Stimulated activated CD8-positive, alpha-beta memory T cell treated with anti-CD3 and anti-CD28 coated beads, Interleukin-12 subunit alpha, Interleukin-12 subunit beta, amount 100 ng/mL, for 1 hour (primary cell): ENCODE measurements at regions not wholly inside any gene's neighbourhood (a gene's known extent, or its start where the extent isn't known, plus 50 kb on each side); places are given as distances from the start of the nearest gene placed in this dataset.
"Not testable (repeated sequence)": the region's sequence is repeated elsewhere in the genome, so short reads cannot be mapped to it uniquely, and the experiment has no call there.

Experiments used
- DNase-seq: peaks from one replicate; pipeline ENCODE4 v3.0.0-alpha.2; 2020; ENCODE audit warnings: low read depth

DNA sequence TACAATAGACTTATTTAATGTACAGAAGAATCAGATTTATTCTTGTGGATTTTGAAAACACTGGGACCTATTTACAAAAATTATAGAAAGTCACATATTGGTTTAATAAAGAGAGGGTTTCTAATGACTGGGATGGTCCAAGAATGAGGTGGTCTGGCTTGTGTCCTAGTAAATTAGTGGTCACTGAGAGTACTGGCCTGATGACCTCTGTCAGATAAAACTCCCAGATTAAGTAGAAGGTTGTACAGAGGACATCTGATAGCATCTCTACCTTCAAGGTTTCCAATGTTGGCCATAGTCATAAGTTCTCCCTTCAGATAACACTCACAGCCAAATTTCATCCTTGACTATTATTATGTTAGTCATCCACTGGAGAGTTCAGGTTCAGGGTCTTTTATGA, 692.9 kb downstream of the MTRR start:
- no peak for DNase-seq

DNA sequence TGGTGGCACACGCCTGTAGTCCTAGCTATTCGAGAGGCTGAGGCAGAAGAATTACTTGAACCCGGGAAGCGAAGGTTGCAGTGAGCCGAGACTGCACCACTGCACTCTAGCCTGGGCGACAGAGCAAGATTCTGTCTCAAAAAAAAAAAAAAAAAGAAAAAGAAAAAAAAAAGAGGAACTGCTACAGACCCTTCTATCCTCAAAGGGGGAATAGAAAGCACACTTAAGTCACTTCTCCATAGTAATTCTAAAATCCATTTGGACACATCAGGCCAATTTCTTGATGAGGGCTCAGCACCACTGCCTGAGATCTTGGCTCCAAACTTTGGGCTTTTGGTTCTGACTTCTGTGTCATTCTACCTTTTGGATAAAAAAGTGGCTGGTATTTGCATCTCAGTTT, 694.6 kb downstream of the MTRR start:
- not testable (repeated sequence) for DNase-seq

DNA sequence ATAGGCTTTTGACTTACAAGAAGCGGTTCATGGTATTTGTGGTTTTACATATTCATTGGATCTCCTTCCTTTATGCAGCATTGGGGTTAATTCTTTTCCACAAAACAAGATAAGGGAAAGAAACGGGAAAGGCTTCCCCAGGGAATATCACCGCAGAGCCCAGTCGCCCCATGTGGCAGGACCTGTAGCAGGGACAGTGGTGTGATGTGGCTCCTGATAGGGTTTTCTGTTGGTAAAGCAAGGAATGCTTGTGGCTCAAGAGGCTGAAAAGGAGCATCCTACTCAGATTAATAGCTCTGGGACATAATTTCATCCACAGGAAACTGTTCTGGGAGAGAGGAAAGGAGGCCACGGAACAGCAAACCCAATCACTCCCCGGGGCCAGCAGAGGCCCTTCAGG, 699.9 kb downstream of the MTRR start:
- no peak for DNase-seq

DNA sequence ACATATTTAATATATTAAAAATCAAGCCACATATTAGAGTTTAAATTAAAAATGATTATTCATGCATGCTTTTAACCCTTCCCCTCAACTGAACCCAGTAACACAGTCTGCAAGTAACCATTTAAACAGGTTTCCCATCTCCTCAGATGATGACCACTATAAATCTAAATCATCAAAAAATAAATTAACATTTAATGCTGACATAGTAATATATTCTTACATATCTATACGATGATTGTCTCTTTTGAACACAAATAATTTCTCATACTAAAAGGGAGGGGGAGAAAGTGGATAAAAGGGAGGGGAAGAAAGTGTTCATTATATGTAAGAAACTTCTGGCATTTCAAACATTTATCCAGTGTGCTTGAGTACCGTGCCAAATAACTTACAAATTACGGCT, 701.6 kb downstream of the MTRR start:
- no peak for DNase-seq

DNA sequence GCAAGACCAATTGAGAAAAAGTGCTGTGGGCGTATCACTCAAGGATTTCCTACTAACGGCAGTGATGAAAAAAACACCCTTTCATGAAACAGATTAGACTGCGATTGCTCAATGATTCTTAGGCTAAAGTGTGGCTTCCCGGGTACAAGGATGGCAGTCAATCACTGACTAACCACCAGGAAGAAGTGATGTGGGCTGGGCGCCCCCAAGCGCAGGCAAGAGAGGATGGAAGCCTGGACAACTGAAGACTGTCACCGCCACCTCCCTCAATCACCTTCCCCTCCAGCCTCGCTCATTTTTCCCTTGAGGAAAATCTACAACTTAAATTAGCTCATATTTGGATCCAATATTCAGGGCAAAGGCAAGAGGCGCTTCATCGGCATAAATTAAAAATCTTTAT, 707.2 kb downstream of the MTRR start:
- DNase-seq, result no peak

DNA sequence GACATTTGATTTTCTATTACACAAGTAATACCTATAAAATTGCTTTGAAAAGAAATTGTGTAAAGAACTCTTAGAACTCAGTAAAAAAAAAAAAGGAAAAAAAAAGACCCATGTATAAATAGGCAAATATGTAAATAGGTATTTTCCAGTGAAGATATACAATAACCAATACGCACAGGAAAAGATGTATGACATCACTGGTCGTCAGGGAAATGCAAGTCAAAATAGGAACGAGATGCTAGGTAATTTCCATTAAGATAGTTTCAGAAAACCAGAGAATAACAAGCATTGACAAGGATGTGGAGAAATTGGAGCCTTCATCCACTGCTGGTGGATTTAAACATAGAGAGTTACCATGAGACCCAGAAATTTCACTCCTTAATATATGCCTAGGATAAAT, 708.8 kb downstream of the MTRR start:
- DNase-seq, result no peak

DNA sequence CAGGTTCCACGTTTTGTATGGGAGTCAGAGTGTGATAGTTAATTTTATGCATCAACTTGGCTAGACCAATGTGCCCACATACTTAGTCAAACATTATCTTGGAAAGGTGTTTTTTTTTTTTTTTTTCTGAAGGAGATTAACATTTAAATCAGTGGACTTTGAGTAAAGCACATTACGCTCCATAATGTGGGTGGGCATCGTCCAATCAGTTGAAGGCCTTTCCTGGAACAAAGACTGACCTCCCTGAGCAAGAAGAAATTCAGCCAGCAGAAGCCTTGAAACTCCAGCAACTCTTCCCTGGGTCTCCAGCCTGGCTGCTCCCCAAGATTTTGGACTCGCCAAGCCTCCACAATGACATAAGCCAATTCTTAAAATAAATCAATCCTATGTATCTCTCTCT, 711.4 kb downstream of the MTRR start:
- DNase-seq, result no peak

DNA sequence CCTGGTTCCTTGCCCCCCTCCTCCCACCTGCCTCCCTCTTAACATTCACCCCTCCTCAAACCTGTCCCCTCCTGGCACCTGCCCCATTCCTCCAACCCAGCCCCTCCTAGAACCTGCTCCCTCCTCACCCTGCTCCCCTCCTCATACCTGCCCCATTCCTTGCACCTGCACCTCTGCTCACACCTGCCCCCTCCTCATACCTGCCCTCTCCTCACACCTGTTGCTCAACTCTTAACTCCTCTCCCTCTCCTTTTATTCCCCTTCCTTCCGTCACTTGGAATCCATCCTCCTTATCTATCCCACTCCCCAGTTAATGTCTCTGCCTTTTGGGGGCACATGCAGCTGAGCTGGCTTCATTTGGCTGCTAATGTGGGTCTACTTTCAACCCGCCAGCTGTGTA, 712.1 kb downstream of the MTRR start:
- no peak for DNase-seq

DNA sequence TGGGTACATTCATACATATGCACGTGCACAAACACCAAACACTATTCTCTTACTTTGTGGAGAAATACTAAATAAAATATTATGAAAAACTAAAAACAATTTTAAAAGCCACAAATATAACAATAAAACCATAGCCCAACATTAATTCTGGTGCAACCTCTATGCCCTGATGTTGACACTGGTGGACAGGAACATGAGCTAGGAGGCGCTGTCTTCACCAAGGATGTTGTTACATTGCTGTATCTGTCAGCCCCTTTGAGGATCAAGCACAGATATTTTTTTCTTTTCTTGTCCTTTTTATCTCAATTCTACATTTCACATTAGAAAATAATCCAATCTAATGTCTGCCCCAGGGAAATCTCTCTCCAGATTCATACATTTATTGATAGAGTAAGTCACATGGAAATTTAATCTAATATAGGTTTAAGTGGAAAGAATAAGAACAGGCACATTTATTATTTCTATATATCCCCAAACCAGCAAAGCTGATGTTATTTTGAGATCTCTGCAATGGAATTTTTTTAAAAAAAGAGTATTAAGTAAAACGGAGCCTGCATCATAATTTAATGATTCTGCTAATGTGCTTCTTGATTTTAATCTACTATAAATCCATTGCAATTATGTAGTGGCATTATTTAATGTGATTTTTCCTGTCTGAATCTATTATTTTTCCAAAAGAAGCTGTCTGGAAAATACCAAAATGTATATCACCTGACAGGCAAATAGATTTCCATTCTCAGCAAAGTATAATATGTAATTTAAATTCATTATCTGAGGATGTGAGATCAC, 716.5 kb downstream of the MTRR start:
- no peak for DNase-seq

DNA sequence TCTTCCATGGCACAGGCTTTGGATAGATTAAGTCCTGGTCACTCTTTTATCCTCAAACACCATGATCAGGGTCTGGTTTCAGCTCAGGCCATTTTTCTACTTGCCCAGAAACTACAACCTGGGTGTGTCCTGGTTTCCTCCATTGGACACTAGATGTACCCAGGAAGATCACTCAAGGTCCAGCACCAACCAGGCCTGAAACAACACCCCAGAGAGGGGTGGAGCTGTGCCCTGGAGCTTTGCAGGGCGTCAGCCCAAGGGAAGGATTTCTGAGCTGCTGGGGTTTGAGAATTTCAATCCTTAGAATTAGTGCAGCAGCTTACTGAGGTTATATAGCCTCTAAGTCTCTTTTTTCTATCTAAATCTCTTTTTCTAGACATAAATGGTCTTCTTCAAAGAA, 722.0 kb downstream of the MTRR start:
- no peak for DNase-seq

DNA sequence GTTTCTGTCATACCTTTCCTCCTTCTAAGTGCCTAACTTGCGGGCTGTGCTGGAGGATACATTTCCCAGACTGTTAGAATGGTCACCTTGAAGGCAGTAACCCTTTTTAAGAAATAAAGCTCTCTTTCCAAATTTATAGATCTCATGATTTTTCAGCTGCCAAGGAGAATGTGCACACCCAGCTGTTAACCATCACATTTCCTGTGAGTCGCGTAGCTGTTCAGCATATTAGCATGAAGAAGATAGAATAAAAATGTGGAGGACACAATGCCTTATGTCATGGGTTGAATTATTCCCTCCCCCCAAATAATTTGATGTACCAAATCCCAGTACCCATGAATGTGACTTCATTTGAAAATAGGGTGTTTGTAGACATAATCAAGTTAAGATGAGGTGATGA, 729.4 kb downstream of the MTRR start:
- DNase-seq, result no peak

DNA sequence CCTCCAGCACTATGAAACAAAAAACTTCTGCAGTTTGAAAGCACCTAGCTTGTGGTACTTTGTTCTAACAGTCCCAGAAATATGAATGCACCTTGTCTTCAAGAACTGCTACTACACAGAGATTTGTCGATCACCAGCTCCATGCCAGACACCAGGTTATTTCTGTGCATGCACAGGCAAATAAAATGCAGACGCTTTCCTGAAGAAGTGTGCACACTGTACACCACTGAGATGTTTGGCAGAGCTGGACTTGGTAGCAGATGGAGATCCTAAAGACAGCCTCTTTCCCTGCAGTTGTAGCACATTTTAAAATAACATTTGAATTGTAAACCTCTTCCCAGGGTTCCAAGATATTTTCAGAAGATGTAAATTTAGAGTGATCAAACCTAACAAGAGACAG, 730.0 kb downstream of the MTRR start:
- DNase-seq, result no peak

DNA sequence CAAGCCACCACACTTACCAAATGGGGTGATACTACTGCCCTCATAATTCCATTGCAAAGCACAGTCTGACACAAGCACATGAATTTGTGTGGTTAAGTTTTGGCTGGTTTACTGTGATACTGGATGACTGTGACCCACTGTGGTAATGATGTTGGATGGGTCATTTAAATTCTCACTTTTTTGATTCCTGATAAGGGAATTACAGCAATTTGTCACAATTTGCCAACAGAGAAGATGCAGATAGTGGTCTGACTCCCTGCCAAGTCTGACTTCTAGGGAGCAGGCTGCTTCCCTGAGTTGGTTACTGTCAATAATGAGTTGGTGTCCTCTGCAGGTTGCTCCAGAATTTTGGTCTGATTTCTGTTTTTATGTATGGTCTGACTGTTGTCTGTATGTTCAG, 731.9 kb downstream of the MTRR start:
- no peak for DNase-seq

DNA sequence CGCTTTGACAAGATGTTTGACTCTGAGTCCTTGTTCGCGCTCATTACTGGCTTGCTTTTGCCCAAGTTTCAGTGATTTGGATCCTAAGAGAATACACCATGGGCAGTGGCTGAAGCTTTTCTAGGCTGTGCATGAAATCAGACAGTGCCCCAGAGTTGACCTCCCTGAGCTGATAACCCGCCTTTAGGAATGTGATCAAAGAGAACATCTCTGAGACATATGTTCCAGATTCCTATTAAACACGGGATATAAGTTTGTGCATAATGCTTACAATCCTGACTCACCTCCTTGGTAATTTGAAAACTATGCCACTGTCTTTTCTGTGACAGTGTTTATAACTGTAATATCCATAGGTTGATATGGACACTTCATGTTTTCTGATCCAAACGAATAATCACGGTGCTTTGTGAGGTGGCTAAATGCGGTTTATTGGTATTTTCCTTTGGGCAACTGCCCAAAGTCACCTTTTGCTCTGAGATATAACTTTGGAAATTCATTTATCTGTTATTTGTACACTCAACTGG, 732.9 kb downstream of the MTRR start:
- no peak for DNase-seq

DNA sequence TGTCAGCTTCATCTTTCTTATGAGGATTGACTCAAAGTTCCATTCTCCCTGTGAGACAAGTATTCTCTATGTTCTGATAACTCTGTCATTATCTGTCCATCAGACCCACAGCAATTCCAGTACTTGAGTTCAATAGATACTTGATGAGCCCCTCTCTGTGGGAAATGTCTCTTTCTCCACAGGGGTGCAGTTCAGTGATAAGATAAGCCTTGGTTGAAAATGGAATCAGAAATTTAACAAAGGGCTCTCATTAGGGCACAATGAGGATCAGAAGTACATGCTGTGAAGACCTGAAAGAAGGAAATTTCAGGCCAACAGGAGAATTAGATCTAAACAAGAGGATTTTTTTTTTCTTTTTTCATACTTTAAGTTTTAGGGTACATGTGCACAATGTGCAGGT, 737.3 kb downstream of the MTRR start:
- DNase-seq, result no peak

DNA sequence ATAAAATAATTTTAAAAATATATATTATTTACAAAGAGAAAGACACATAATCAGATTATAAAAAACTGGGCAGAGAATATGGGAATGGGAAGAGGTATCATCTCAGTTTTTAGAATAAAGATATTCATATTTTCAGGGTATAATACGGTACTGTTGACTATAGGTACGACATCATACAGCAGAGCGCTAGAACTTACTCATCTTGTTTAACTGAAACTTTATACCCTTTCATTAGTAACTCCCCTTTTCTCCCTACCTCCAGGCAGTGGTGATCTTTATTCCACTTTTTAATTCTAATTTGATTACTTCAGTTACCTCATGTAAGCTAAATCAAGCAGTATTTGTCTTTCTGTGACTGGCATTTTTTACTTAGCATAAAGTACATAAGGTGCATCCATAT, 742.1 kb downstream of the MTRR start:
- no peak for DNase-seq

DNA sequence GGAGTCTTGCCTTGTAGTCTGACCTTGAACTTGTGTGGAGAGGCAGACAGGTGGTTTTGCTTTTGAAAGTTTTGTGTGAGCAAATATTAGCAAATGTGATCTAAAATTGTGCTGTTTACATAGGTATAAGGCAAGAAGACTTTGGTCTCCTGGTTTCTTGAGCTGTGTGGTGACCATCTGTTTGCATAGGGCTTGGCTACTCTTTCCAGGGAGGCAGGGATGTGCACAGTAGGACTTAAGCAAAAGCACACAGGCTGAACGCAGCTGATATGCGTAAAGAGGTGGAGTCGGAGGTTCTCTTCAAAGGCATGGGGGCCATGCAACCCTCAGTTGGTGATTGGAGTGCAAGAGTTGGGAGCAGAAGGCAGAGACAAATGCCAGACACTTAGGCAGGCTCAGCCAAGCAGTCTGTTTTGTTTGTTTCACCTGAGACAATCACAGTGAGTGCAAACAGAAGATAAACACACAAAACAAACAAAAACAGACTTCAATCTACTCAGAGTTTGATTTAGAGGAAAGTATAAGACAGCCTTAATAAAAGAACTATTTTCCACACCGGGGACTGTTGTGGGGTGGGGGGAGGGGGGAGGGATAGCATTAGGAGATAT, 744.2 kb downstream of the MTRR start:
- no peak for DNase-seq

DNA sequence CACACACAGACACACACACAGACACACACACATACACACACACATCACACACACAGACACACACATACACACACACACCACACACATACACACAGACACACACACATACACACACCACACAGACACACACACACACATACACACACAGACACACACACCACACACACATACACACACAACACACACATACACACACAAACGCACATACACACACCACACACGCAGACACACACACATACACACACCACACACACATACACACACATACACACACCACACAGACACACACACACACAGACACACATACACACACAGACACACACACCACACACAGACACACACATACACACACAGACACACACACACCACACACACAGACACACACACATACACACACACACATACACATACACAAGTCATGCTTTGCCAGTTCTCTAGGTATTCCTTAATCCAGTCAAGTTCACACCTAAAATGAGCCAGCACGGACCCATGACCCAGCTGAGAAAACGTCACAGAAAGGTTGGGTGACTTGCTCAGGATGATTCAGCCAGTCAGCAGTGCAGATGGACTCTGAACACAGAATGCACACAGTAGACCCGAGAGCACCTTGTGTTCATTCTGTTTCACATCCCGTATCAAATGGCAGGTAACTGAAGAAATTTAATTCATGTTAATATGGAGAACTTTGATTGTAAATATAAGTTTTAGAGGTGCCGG, 746.4 kb downstream of the MTRR start:
- no peak for DNase-seq

DNA sequence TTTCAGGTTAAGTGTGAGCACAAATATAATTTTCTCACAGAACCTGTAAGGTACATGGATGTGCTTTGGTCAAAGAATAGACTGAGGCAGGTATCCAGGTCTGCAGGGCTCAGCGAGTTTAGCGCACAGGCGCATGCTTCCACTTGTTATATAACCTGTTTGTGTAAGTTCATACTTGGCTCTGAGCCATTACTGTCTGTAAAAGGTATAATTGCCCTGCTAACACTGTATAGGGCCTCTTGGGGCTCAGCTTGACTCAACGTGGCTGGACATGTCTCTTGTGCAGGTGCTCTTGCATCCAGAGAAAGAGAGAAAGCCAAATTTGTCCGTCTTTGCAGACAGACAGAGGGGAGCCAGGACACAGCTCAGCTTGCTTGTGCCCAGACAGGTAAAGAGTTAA, 759.6 kb downstream of the MTRR start:
- DNase-seq, result no peak

DNA sequence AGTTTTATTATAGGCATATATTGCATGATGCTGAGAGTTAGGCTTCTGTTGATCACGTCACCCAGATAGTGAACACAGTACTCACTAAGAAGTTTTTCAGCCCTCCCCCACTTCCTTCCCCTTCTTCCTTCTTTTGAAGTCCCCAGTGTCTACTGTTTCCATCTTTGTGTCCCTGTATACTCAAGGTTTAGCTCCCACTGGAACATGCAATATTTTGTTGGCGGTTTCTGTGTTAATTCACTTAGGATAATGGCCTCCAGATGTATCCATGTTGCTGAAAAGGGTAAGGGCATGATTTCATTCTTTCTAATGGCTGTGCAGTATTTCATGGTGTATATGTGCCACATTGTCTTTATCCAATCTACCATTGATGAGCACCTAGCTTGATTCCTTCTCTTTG, 764.3 kb downstream of the MTRR start:
- no peak for DNase-seq

DNA sequence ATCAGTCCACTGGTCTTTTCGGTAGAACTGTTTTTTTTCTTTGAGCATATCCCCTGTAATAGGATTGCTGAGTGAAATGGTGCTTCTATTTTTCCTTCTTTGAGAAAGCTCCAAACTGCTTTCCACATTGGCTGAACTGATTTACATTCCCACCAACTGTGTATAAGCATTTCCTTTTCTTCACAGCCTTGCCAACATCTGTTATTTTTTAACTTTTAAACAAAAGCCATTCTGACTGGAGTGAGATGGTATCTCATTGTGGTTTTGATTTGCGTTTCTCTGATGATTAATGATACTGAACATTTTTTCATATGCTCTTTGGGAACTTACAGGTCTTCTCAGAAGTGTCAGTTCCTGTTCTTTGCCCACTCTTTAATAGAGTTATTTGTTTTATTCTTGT, 764.7 kb downstream of the MTRR start:
- DNase-seq, result no peak

DNA sequence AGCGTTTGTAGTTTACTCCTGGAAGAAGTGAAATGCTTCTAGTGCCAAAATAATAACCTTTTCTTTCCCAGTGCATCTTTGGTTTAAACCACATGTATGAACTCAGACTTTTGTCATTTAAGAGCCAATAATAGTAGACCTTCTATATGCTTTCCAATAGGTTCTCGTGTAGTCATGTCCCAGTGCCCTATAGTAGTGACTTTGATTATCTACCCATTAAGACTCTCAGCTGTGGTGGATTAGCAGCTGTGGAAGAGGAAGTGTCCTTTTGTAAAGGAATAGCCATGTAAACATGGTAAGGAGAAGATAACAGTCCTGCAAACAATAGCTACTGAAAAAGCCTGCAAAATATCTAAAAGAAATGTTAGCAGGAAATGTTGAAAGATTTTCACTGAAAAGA, 765.3 kb downstream of the MTRR start:
- DNase-seq, result no peak

DNA sequence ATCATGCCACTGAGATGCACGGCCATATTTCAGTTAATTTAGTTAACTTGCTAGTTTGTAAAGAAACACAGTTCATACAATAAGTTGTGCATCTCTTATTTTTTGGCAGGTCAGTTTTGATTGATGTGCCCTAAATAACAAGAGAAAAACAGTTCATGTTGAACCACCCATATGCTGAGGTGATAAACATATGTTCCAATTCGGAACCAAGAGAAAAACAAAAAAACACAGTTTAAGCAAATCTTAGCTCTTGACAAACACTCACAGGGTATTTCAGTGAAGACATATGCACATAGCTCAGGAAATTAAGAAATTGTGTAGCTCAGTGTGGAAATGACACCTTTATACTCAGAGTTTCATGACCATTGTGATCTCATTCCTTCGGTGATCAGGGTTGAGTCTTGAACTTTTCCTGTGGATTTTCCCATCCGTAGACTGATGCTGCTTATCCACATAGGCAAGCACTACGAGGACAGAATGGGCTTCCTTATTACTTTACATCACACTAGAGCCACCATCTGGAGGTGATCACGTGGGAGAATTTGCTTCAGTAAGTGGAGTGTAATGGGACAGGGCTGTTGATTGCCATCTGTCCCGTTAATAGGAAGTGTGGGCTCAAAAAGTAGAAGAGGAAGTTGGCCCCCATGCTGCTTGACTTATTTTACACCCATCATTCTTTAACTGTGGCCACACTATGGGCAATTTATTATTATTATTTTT, 773.0 kb downstream of the MTRR start:
- no peak for DNase-seq
